HG03097 (cell line): ENCODE measurements at regions not wholly inside any gene's neighbourhood (a gene's known extent, or its start where the extent isn't known, plus 50 kb on each side); places are given as distances from the start of the nearest gene placed in this dataset.
"Not testable (repeated sequence)": the region's sequence is repeated elsewhere in the genome, so short reads cannot be mapped to it uniquely, and the experiment has no call there.

ENCODE experiments used
- ATAC-seq: cut with Tn5 transposase; IDR thresholded peaks from one replicate; pipeline ENCODE4 v1.9.1; 2021; ENCODE audit not compliant: unreplicated experiment, low FRiP score

GRCh38 chr11:37142591-37142990, 544.6 kb upstream of the RAG2 start:
- no peak for ATAC-seq

DNA sequence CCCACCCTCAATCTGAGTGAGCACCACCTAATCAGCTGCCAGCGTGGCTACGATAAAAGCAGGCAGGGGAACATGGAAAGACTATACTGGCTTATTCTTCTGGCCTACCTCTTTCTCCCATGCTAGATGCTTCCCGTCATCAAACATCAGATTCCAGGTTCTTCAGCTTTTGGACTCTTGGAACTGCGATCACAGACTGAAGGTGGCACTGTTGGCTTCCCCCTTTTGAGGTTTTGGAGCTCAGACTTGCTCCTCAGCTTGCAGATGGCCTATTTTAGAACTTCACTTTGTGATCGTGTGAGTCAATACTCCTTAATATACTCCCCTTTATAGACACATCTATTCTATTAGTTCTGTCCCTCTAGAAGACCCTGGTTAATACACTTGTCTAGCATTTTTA, 543.7 kb upstream of the RAG2 start:
- no peak for ATAC-seq

- ATAC-seq = not testable (repeated sequence)
These were observed 537.6 kb upstream of the RAG2 start for GRCh38 chr11:37135606-37136005.

DNA sequence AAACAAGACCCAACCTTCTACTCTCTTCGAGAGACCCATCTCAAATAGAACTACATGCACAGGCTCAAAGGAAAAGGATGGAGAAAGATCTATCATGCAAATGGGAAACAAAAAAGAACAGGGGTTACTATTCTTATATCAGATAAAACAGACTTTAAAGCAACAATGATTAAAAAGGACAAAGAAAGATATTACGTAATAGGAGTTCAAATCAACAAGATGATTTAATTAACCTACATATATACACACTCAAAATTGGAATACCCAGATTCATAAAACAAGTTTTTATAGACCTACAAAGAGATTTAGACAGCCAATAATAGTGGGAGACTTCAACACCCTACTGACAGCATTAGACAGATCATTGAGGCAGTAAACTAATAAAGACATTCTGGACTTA, 536.6 kb upstream of the RAG2 start:
- no peak for ATAC-seq

- no peak for ATAC-seq
These were observed 526.3 kb upstream of the RAG2 start for GRCh38 chr11:37124384-37124783.

DNA sequence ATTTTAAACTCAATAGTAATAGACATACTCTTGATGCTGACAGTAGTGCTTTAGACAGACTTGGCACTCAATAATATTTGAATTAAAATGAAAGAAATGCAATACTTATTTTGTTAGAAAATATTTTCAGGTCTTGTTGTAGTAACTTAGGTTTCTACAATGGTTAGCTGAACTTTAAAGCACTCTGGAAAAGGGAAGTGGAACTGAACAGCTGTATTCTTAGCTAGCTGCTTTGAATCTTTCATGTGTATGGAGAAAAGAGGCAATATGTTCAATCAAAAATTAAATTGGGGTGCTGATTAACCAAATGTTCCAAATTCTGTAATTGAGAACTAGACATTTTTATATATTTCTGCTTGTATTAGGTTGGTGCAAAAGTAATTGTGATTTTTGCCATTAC, 517.9 kb upstream of the RAG2 start:
- no peak for ATAC-seq

DNA sequence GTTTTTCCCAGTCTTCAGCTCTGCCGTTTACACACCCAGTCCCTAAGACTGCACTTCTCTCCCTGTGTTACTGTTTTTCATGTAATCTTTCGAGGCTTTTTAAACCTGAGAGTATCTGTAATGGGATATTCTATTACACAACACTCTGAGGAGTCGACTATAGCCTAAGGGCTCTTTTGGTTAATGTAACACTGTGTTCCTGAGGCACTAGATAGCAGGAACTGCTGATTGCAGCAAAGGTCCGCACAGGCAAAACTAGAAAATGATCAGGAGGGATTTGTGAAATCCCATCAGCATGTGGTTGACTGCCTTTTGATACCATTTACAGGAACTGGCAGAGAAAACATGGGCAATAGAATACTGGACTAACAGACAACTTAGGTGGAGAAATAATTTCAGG, 512.3 kb upstream of the RAG2 start:
- no peak for ATAC-seq

DNA sequence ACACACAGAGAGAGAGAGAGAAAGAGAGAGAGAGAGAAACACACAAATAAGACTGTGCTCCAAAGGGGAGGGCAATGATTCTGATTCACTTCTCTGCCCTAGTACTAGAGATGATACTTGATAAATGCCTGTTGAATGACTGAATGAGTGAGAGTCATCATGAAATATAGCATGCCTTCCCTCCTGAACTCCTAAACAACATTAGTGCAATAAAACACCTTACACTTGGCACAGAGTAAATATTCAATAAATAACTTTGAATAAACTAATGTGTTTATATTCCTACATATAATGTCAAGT, 511.2 kb upstream of the RAG2 start:
- ATAC-seq = no peak

DNA sequence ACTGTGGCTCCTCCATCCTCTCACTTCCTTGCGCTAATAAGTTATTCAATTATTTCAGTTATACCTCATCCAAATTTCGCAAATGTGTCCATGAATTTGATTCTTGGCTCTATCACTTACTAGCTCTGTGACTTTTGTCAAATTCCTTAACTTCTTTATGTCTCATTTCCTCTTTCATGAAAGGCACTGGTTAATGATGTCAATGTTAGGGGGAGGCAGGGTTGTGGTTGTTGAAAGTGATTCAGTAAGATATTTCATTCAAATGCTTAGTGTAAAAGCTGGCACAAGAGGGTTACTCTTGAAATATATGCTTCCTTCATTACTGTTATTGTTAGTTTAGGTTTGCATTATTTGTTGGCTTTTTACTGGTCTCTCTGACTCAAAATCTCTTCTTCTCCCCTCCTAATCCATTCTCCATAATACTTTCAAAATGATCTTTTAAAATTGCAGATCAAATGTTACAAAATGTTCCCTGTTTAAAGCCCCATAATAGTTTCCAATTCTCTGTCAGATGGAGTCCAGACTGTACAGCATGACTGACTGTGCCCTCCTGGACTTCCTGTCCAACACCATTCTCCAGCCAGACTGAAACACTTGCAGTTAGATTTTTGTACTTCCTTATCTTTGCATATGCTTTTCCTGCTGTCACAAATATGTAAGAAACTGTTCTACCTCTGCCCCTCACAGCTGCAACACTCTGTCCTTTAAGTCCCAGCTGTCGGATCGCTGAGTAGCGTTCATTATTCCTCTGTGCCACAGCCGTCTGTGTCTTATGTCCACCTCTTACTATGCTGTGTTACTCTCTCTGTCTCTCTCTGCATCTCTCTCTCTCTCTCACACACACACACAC, 510.6 kb upstream of the RAG2 start:
- no peak for ATAC-seq

- ATAC-seq = no peak
These were observed 509.8 kb upstream of the RAG2 start for GRCh38 chr11:37107831-37108230.

- no peak for ATAC-seq
These were observed 509.4 kb upstream of the RAG2 start for GRCh38 chr11:37107415-37107814.

DNA sequence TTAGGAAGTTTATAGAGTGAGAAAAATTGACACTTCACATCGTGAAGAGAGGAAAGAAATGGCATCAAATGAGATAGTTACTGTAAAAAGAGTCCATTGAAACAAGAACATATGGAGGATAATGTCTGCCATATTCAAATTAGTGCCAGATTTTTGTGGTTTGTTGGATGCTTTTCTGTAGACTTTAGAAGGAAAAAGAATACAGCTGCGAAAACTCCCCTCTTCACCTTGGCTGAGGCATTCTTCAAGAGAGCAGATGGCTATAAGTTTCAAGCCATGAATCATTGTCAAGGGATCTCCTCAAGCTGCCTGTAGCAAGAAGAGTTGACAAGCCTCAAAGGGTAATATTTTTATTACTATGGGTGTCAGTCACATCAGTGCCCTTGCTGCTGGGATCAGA, 507.4 kb upstream of the RAG2 start:
- no peak for ATAC-seq

GRCh38 chr11:37104380-37104779, 506.3 kb upstream of the RAG2 start:
- ATAC-seq = no peak

GRCh38 chr11:37100008-37100407, 502.0 kb upstream of the RAG2 start:
- ATAC-seq = no peak

DNA sequence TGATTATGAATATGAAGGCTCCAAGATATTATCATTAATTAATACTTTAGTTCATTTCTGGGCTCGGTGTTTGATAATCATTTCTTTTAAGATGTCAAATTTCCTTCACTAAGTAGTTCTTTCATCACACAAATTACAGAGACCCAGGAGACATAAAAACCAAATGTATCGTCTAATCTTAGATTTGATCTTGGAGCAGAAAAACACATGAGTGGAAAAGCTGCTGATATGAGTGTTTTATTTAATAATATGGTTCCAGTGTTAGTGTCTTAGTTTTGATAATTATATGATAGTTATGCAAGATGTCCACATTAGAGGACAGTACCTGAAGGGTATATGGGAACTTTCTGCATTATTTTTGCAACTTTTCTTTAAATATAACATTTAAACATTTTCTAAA, 494.5 kb upstream of the RAG2 start:
- no peak for ATAC-seq

- ATAC-seq = no peak
These were observed 491.4 kb upstream of the RAG2 start for GRCh38 chr11:37089439-37089838.

- ATAC-seq = no peak
These were observed 490.5 kb upstream of the RAG2 start for GRCh38 chr11:37088573-37088910.

DNA sequence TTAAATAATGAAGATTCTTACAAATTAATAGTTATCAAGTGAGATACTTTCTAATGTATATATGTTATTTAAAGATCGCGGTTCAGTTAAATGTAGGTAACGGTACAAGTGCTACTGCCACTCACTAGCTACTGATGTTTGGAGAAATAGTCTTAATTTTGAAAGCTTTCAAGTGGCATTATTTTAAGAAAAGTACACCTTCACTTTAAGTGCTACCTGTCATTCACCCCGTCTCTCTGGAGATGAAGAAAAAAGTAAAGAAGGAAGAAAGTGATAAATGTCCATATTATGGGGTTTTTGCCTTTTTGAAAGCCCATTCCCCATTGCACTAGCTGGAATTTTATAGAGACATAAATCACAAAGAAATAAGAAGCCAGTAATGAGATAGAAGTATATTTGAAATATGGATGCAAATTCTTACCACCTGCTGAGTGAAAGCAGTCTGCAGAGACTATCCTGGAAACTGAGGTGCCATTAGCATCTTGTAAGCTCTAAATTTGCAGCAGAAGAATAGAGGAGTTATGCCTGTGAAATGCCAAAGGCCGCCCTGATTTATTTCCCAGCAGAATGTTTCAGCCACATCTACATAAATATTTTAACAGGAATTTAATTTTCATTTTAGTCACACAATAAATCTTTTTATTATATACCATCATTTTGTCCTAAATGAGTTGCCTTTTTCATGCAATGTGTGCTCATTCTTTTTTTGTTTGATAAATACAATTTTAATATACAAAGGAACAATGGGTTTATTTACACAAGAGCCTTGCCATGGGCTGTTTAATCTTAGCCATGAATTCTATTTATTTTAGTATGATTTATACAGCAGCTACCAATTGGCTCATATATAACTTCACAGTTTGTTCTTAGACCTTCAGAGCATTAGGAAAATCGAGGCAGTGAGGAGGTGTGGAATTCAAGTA, 489.9 kb upstream of the RAG2 start:
- no peak for ATAC-seq

DNA sequence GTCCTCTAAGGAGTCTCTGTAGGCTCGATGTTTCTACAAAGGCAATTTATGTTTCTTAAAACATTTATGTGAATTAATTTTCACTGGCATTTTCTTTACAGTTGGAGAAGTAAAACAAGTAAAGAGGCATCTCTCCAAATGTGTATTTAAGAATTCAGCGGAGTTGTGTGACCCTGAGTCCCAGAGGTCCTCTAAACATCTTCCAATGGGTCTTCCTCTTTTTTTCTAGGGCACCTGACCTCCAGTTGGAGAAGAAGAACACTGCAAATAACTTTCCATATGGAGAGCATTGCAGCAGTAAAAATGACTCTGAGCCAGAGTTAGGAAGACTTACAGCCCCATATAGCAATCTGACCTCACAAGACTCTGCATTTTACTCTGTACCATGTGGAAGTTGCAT, 480.5 kb upstream of the RAG2 start:
- ATAC-seq = no peak

GRCh38 chr11:37076866-37077265, 478.8 kb upstream of the RAG2 start:
- ATAC-seq = no peak

GRCh38 chr11:37072538-37073055, 474.6 kb upstream of the RAG2 start:
- ATAC-seq = no peak

GRCh38 chr11:37050311-37050710, 452.3 kb upstream of the RAG2 start:
- ATAC-seq = no peak
